ENCODE measurements at regions not wholly inside any gene's neighbourhood (a gene's known extent, or its start where the extent isn't known, plus 50 kb on each side); places are given as distances from the start of the nearest gene placed in this dataset.
"Not testable (repeated sequence)": the region's sequence is repeated elsewhere in the genome, so short reads cannot be mapped to it uniquely, and the experiment has no call there.

GRCh38 chr3:161927131-161927530 lies 430.5 kb downstream of the OTOL1 start:
- Mint-ChIP-seq H3K4me1 (ENCODE audit: low read depth) (no peaks in the 10 kb centered on the region), H3K9me3 (peaks cover 6% of the 10 kb centered on the region), H3K27me3 (no peaks in the 10 kb centered on the region), H3K27ac (no peak overlapping the region), H3K4me3 (no peak overlapping the region), H3K36me3 (ENCODE audit: low read depth) (no peaks in the 10 kb centered on the region)
- CTCF ChIA-PET = no interaction called here
- intact Hi-C loops (cut with micrococcal nuclease) = no loop called here
- no peak for ATAC-seq
- DNase-seq = no peak
- POLR2A ChIA-PET = no interaction called here
- TF ChIP-seq CTCF (IDR thresholded peaks at IDR 0.05) = no peak

- POLR2A ChIA-PET = no interaction called here
- no peak overlapping the region for H3K27ac Mint-ChIP-seq
These were observed 443.5 kb downstream of the OTOL1 start for GRCh38 chr3:161939918-161940620.

GRCh38 chr3:161940621-161940965 lies 444.0 kb downstream of the OTOL1 start:
- intact Hi-C loops (cut with micrococcal nuclease) = no loop called here
- Mint-ChIP-seq H3K36me3 (ENCODE audit: low read depth) (no peaks in the 10 kb centered on the region), H3K9me3 (peaks cover 5% of the 10 kb centered on the region), H3K4me1 (ENCODE audit: low read depth) (no peaks in the 10 kb centered on the region), H3K27ac (no peak overlapping the region), H3K27me3 (no peaks in the 10 kb centered on the region), H3K4me3 (no peak overlapping the region)
- TF ChIP-seq CTCF (IDR thresholded peaks at IDR 0.05) = no peak
- no peak for DNase-seq
- ChIA-PET POLR2A (no interaction called here), CTCF (no interaction called here)
- ATAC-seq = no peak

More at GRCh38 chr3:161939918-161940620, 443.5 kb downstream of the OTOL1 start:
- no peak for DNase-seq
- ATAC-seq = no peak
- Mint-ChIP-seq H3K4me3 (no peak overlapping the region), H3K9me3 (peaks cover 5% of the 10 kb centered on the region), H3K4me1 (ENCODE audit: low read depth) (no peaks in the 10 kb centered on the region), H3K27me3 (no peaks in the 10 kb centered on the region), H3K36me3 (ENCODE audit: low read depth) (no peaks in the 10 kb centered on the region)
- CTCF ChIA-PET = no interaction called here
- TF ChIP-seq CTCF (IDR thresholded peaks at IDR 0.05) = no peak
- intact Hi-C loops (cut with micrococcal nuclease) = no loop called here

GRCh38 chr3:161941891-161942290 lies 445.3 kb downstream of the OTOL1 start:
- no peaks in the 10 kb centered on the region for H3K4me1 Mint-ChIP-seq (ENCODE audit: low read depth)
- DNase-seq = no peak
- ChIA-PET POLR2A (no interaction called here), CTCF (no interaction called here)
- ATAC-seq = no peak
- TF ChIP-seq CTCF (IDR thresholded peaks at IDR 0.05) = no peak
- H3K27me3 Mint-ChIP-seq = no peaks in the 10 kb centered on the region
- intact Hi-C loops (cut with micrococcal nuclease) = no loop called here
- H3K4me3 Mint-ChIP-seq = no peak overlapping the region
- no peaks in the 10 kb centered on the region for H3K36me3 Mint-ChIP-seq (ENCODE audit: low read depth)
- H3K27ac Mint-ChIP-seq = no peak overlapping the region
- peaks cover 2% of the 10 kb centered on the region for H3K9me3 Mint-ChIP-seq

GRCh38 chr3:161943801-161944345 lies 447.3 kb downstream of the OTOL1 start:
- H3K9me3 Mint-ChIP-seq; H3K27ac Mint-ChIP-seq; H3K4me3 Mint-ChIP-seq; H3K36me3 Mint-ChIP-seq (ENCODE audit: low read depth); intact Hi-C loops (cut with micrococcal nuclease); ATAC-seq; CTCF ChIA-PET; H3K4me1 Mint-ChIP-seq (ENCODE audit: low read depth); H3K27me3 Mint-ChIP-seq; DNase-seq; POLR2A ChIA-PET: not testable (repeated sequence)
